ENCODE measurements at regions not wholly inside any gene's neighbourhood (a gene's known extent, or its start where the extent isn't known, plus 50 kb on each side); places are given as distances from the start of the nearest gene placed in this dataset.

DNA sequence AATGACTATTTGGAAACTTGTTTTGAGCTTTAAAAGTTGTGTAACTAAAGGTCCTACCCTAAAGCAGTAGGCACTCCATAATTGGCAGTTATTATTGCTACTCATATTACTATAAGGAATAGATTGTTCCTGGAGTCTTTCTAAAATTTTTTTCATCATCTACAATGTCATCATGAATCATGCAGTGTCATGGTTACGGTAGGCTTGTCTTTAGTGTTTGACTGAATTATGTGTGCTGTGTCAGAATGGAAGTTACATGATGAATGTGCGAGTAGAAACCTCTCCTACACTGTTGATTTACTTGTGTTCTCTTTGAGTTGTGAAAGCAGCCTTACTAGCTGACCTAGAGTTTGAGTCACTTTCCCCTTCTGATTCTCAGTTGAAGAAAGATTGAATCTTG, 1099.9 kb downstream of the RAPGEF2 start:
- no peak for DNase-seq (ENCODE audit: low spot score)

GRCh38 chr4:160212078-160212477, 1109.2 kb downstream of the RAPGEF2 start:
- no peak for DNase-seq (ENCODE audit: low spot score)

DNA sequence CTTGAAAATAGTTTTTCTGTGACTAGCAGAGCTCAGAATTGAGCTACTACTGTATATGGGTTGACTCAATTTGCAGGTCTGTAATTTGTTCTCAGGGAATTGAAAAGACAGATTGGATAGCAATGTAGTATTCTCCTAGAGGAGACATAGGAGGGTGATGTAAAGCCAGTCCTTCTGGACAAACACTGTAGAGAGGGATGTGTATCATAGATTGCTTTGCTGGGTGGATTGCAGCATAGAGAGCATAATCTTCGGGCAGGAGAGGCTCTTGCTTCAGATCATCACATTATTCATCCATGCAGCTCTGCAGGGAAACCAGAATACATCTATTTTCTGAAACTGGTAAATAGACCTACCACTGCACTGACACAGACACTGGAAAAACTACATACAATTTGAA, 1110.5 kb downstream of the RAPGEF2 start:
- no peak for DNase-seq (ENCODE audit: low spot score)

- DNase-seq (ENCODE audit: low spot score): no peak
These were observed 1114.5 kb downstream of the RAPGEF2 start for GRCh38 chr4:160217352-160217751.

DNA sequence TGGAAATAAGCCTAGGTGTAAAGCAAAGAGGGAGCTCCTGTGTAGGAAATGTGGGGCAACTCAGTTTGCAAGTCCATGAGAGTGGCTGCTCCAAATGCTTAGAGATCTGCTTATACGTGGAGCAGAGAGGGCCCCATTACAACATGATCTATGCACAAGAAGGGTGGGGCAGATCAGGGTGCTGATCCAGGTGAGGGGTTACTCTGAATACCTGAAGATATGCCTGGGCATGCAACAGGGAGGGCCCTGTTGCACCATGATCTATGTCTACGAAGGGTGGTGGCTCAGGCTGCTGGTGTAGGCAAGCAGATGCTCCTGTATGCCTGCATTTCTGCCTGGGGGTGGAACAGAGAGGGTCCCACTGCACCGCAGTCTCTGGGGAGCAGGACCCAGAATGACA, 1121.2 kb downstream of the RAPGEF2 start:
- DNase-seq (ENCODE audit: low spot score): no peak

- no peak for DNase-seq (ENCODE audit: low spot score)
These were observed 1130.3 kb downstream of the RAPGEF2 start for GRCh38 chr4:160233141-160233540.

DNA sequence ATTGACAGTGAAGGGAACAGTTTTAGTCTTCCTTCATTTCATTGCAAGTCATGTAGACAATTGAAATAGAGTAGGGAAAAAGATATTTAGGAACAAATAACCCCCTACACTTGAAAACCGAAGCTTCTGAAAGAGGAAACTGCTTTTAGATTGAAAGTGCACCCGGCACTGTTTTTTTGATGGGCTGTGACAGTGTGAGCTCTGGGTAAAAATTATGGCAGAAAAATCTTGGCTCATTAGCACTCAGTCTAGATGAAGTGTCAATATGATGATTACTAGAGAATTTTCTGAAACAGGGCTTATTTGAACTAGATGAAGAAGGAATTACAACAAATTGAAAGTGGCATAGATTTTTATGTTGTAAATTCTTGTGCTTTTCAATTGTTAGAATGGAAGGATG, 1132.4 kb downstream of the RAPGEF2 start:
- no peak for DNase-seq (ENCODE audit: low spot score)

- DNase-seq (ENCODE audit: low spot score): no peak
These were observed 1132.9 kb downstream of the RAPGEF2 start for GRCh38 chr4:160235771-160236170.

DNA sequence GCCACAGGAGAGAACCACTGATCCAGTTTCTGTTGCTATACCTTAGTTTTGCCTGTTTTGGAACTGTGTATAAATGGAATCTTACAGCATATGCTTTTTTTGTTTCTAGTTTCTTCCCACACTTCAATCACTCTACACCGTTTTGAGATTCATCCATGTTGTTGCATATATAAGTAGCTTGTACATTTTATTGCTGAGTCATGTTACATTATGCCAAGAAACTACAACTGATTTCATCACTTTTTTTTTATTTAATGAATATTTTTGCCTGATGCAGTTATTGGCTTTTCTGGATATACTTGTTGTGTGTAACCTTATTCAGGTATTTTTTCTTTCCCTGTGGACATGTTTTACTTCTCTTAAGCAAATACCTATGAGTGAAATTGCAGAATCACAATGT, 1135.9 kb downstream of the RAPGEF2 start:
- DNase-seq (ENCODE audit: low spot score): no peak

GRCh38 chr4:160247091-160247656, 1144.3 kb downstream of the RAPGEF2 start:
- DNase-seq (ENCODE audit: low spot score): no peak

GRCh38 chr4:160251522-160252170, 1148.8 kb downstream of the RAPGEF2 start:
- DNase-seq (ENCODE audit: low spot score): no peak

DNA sequence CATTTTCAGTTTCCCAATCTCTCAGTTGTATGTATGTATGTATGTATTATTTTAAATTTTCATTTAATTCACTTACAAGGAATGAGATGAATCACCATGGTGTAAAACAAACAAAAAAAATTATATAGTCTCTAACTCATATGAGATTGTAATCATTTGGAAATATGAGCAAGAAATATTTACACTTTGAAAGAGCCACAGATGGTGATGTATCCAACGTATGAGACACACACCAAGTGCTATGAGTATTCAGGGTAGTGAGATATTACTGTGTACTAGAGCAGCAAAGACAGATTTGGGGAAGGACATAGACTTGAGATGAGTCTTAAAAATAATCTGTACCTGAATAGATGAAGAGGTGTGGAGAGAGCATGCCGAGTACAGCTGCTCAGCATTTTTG, 1154.4 kb downstream of the RAPGEF2 start:
- DNase-seq (ENCODE audit: low spot score): no peak

DNA sequence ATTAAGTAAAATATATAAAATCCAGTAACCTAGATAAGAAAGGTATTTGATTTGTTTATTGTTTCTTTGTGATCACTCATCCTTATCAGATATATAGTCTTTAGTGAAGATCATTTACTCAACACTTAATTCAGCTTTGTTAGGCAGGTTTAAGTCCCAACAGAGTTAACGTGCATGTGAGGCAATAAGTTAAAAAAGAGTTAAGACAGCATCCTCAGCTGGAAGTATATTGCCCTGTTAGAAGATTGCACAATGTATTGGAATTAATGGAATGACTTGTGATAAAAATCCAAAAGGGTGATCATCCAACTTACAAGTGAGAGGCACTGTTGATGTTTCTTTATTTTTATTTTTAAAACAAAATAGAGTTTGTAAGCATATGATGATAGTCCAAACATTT, 1162.1 kb downstream of the RAPGEF2 start:
- DNase-seq (ENCODE audit: low spot score): no peak

DNA sequence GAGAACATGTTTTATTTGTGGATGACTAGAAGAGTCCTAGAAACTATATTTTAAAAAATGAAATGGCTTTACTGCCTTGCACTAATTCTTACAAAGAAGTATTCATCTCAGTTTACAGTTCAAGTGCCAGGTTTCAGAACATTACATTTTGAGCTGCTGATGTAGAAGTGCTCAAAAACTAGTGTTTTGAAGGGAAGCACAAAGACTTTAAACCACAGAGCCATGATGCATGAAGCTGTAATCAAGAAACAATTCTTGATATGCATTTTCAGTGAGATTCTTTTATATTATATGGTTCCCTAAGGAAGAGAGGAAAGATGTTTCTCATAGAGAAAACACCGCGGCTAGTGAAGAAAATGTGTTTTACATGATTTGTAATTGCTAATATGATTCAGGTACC, 1163.0 kb downstream of the RAPGEF2 start:
- no peak for DNase-seq (ENCODE audit: low spot score)

DNA sequence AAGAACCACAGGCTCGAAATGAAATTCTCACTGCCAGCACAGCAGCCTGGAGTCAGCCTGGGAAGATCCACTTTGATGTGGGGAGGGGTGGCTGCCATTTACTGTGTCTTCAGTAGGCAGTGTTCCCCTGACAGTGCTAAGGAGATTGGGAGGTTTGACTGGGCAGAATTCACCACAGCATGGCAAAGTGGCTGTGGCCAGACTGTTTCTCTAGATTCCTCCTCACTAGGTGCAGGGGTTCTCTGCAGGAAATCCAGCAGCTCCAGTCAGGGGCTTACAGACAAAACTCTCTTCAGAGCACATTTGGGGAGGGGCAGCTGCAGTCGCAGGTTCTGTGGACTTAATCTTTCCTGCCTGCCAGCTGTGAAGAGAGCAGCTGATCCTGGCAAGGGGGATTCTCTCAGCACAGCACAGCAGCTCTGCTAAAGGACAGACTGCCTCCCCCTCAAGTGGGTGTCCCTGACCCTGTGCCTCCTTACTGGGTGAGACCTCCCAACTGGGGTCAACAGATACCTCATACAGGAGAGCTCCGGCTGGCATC, 1174.0 kb downstream of the RAPGEF2 start:
- no peak for DNase-seq (ENCODE audit: low spot score)

DNA sequence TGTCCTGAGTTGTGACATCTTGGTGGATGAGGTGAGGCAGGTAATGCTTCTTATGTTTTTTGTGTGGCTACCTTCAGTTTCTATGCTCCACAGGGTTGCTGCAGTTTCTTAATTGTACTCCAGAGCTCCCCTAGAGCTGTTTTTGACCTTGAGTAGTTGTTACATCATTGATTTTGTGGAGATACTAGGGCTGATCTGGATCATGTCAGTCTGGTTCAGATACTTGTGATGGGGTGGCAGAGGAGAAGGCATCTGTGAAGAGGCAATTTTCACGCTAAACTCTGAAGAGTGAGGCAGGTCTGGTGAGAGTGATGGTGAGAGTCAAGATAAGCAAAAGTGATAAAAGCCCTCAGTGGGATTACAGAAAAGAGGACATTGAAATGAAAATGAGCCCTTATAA, 1180.2 kb downstream of the RAPGEF2 start:
- DNase-seq (ENCODE audit: low spot score): no peak

- no peak for DNase-seq (ENCODE audit: low spot score)
These were observed 1181.6 kb downstream of the RAPGEF2 start for GRCh38 chr4:160284516-160284915.

- no peak for DNase-seq (ENCODE audit: low spot score)
These were observed 1183.2 kb downstream of the RAPGEF2 start for GRCh38 chr4:160286051-160286450.

DNA sequence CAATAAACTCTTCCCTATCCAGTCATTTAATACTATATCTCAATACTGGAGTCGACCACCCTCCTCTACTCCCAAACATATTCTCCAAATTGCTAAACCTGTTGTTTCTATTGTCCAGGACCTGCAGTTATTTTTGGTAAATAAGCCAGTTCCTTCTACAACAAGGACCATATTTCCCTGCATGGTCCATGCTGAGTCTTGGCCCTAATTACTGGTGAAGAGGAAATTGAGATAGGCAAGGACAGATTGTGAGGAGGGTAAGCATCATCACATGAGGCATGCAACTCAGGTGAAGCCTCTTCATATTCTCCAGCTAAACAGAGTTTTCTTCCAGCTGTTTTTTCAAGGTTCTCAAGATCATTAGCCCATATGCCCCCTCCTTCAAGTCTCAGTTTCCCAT, 1193.6 kb downstream of the RAPGEF2 start:
- no peak for DNase-seq (ENCODE audit: low spot score)

DNA sequence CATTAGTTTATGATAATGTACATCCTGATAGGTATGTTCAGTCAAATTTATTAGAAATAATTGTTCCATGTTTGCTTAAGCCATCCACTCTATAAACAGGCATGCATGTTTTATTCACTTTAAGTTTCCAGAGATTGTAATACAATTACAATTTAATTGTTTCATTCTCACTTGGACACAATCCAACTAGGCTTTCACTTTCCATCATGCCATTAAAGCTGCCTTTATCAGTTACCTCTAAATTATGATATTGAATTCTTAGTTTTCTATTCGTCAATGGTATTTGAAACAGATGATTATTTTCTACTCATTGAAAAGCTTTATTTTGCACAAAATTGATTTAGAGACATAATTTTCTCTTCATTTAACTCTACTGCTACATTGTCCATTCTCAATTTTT, 1196.3 kb downstream of the RAPGEF2 start:
- no peak for DNase-seq (ENCODE audit: low spot score)

DNA sequence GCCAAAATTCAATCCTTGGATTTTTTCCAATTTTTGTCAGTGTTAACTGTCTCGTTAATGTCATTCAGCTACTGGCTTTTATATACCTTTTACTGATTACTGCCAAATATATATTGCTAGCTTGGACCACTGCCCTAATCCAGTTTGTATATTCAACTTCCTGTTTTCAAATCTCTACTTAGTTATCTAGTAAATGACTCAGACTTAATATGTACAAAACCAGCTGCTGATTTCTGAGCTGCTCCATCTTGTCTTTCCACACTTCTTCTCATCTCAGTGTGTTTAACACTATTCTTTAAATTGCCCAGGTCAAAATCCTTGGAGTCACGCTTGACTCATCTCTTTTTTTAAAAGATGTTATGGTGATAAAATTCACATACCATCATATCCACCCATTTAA, 1196.7 kb downstream of the RAPGEF2 start:
- no peak for DNase-seq (ENCODE audit: low spot score)

DNA sequence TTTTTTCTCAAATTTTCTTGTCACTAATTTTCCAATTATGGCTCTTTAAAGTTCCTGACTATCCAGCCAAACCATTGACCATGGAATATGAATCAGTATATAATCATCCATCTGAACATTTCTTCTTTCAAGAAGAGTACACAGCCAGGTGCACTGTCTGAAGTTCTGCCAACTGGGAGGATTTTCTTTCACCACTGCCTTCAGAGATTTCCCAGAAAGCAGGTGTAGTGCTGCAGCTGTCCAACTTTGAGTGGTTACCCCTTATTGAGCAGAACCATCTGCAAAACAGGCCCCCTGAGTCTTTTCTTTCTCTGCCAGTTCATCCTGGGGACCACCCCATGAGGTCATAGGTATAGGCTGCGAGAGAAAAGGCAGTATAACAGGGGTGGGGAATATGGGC, 1213.2 kb downstream of the RAPGEF2 start:
- no peak for DNase-seq (ENCODE audit: low spot score)

GRCh38 chr4:160318567-160319220, 1215.8 kb downstream of the RAPGEF2 start:
- DNase-seq (ENCODE audit: low spot score): no peak
